Right lobe of liver (tissue), 4 donors: ENCODE measurements at regions not wholly inside any gene's neighbourhood (a gene's known extent, or its start where the extent isn't known, plus 50 kb on each side); places are given as distances from the start of the nearest gene placed in this dataset.

ENCODE experiments used
- CTCF ChIP-seq, 4 donors: fragments of 200-600 bp in 3 of 4; fragments of 450-650 bp in 1 of 4; IDR thresholded peaks; one replicate each; pipeline versions ENCODE4 v1.5.1 to v1.8.0; 2016 to 2022; ENCODE audit warnings: antibody characterized with exemption in 4 of 4, mild to moderate bottlenecking in 2 of 4
- POLR2A ChIP-seq: fragments of 450-650 bp; IDR thresholded peaks from one replicate; pipeline ENCODE4 v1.6.1; 2017; ENCODE audit warnings: antibody characterized with exemption, mild to moderate bottlenecking
- donor health status: DM: no; HTN: no; CAD: no.
- donor health status: DM: no; HTN: no; CAD: no.
- donor health status: DM: no; HTN: yes; CAD: no.

- TF ChIP-seq POLR2A (no peak), CTCF (IDR thresholded peaks at IDR 0.05) (no peak)
Observed at GRCh38 chr11:39777035-39777434, 1682.4 kb downstream of the LRRC4C start.
